Hepatocyte (in vitro differentiated cells): ENCODE measurements at regions not wholly inside any gene's neighbourhood (a gene's known extent, or its start where the extent isn't known, plus 50 kb on each side); places are given as distances from the start of the nearest gene placed in this dataset.

ENCODE experiments used
- EZH2 ChIP-seq: fragments of 200-600 bp; sonication (generic); IDR thresholded peaks from 2 replicates; pipeline ENCODE4 v1.6.1; 2016; ENCODE audit warnings: antibody characterized with exemption, mild to moderate bottlenecking, borderline replicate concordance
- EZH2phosphoT487 ChIP-seq: fragments of 200-600 bp; sonication (generic); IDR thresholded peaks from one replicate; pipeline ENCODE4 v1.6.1; 2018; ENCODE audit warnings: antibody characterized with exemption, mild to moderate bottlenecking, low read depth, moderate library complexity; ENCODE audit not compliant: unreplicated experiment, severe bottlenecking
- TF ChIP-seq, protein P1 (sequence below): fragments of 200-600 bp; sonication (generic); IDR thresholded peaks from 2 replicates; pipeline ENCODE4 v1.5.1; 2016; ENCODE audit warnings: antibody characterized with exemption, mild to moderate bottlenecking; ENCODE audit not compliant: poor library complexity

DNA sequence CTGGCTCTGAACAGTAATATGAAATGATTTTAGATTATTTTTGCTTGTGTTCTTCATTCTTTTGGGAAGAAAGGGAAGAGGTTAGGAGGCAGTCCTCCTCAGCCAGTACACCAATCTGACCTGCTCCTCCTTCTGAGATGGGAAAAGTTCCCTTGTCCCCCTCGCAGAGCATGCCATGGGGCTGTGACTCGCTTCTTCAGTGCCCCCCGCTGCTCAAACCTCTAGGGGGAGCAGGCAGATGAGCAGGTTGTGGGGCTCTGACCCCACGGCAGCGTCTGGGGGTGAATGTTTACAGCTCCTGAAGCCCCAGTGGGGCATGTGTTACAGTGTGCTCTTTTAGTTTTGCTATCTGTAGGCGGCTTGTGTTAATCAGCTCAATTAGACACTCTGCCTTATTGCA is 50.9 kb upstream of the KLF9 start:
- TF ChIP-seq, protein P1, sequence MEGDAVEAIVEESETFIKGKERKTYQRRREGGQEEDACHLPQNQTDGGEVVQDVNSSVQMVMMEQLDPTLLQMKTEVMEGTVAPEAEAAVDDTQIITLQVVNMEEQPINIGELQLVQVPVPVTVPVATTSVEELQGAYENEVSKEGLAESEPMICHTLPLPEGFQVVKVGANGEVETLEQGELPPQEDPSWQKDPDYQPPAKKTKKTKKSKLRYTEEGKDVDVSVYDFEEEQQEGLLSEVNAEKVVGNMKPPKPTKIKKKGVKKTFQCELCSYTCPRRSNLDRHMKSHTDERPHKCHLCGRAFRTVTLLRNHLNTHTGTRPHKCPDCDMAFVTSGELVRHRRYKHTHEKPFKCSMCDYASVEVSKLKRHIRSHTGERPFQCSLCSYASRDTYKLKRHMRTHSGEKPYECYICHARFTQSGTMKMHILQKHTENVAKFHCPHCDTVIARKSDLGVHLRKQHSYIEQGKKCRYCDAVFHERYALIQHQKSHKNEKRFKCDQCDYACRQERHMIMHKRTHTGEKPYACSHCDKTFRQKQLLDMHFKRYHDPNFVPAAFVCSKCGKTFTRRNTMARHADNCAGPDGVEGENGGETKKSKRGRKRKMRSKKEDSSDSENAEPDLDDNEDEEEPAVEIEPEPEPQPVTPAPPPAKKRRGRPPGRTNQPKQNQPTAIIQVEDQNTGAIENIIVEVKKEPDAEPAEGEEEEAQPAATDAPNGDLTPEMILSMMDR = no peak
- no peak for TF ChIP-seq EZH2
- no peak for TF ChIP-seq EZH2phosphoT487
